NCI-H748 (cell line): ENCODE measurements at regions not wholly inside any gene's neighbourhood (a gene's known extent, or its start where the extent isn't known, plus 50 kb on each side); places are given as distances from the start of the nearest gene placed in this dataset.
A peak's percentile ranks its signal among the peaks of the same experiment; 100 is the strongest.

Experiments used
- DNase-seq: peaks from one replicate; lab custom pipeline; 2025; ENCODE audit not compliant: unreplicated experiment; lab: John Stamatoyannopoulos, UW

DNA sequence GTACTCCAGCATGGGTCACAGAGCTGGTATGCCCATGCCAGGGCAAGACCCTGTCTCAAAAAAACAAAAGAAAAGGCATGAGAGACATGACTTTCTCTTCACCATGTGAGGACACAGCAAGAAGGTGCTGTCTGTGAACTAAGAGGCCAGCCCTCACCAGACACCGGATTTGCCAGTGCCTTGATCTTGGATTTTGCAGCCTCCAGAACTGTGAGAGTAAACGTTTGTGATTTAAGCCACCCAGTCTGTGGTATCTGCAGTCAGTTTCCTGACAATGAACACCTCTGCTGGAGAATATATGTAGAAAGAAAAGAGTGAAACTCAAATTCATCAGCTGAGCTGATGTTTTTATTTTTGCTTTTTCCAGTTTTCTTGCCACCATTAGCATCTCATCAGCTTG, 166.3 kb upstream of the RAB4A start:
- no peak for DNase-seq

- no peak for DNase-seq
Observed at GRCh38 chr1:229105109-229105508, 165.8 kb upstream of the RAB4A start.

- DNase-seq: no peak
Observed at GRCh38 chr1:229105822-229106525, 164.9 kb upstream of the RAB4A start.

- no peak for DNase-seq
Observed at GRCh38 chr1:229106526-229107125, 164.3 kb upstream of the RAB4A start.

DNA sequence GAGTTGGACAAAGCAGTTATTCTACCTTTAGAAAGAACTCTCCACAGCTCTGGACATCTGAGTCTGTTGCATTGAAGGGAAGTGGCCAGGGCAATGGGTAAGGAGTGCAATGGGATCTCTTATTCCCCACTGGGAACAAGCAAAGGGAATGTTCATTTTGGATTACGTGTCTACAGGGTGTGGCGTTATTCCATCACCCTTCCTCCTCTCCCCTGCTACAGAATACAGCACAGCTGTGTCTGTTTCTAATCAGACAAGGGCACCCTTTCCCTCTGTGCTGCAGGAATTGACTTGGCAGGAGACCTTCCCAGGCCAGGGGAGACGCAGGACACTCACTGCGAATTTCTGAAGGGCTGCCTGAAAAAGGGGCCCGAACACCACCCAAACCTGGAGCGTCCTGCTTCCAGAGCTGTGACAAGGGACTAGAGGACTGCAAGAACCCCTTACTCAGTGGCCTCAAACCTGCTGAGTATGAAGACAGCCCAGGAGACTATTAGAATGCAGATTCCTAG, 163.6 kb upstream of the RAB4A start:
- no peak for DNase-seq

- DNase-seq: no peak
Observed at GRCh38 chr1:229107972-229108371, 162.9 kb upstream of the RAB4A start.

DNA sequence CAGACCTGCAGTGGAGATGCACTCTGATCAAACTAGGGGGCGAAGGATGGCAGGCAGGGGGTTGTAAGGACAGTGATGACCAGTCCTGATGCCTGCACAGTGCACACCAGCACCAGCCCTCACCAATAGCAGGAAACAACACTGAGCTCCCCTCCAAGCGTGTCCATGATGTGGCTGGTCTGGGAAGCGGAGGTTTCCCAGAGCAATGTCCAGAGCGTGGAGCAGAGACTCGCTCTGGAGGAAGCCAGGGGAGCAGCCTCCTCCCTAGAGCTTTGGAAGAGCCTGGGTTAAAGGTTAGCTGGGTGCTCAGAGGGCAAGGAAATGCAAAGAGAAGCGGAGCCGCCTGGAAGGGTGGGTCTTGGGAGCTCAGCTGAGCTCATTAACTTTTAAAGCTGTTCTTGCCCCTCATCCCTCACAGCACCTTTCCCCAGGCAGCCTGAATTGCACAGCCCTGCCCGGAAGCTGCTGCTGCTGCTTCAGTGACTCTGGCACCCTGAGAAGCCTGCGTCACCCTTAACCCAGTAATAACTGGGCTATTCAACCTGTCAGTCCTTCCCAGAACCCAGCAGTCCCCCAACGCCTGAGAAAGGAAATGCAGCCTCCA, 162.2 kb upstream of the RAB4A start:
- no peak for DNase-seq

DNA sequence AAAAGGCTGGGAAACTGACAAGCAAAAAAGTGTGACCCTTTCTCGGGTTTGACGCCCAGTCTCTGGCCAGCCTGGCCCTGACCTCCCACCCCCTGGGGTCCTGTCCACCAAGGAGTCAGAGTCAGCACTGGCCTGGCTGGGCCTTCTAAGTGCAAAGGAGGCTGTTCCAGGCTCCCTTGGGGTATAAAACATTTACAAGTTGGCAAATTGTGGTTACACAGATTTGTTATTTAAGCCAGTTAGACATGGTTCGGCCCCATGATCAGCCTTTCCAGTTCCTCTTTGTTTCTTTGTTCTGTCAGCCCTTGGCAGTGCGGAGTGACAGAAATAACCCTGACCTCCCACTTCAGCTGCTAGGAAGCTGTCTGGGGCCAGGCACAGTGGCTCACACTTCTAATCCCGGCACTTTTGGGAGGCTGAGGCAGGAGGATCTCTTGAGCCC, 161.6 kb upstream of the RAB4A start:
- DNase-seq: no peak

DNA sequence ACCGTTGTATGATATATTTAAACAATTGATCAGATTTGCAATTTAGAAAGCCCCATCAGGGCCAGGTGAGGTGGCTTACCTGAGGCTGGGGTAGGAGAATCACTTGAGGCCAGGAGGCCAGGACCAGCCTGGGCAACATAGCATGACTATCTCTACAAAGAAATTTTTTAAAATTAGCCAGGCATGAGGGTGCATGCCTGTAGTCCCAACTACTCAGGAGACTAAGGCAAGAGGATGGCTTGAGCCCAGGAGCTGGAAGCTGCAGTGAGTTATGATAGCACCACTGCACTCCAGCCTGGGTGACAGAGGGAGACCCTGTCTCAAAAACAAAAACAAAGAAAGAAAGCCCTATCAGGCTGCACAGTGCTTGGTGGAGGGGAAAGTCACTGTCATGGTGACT, 159.9 kb upstream of the RAB4A start:
- DNase-seq: no peak

GRCh38 chr1:229111703-229112319, 159.1 kb upstream of the RAB4A start:
- DNase-seq: no peak

DNA sequence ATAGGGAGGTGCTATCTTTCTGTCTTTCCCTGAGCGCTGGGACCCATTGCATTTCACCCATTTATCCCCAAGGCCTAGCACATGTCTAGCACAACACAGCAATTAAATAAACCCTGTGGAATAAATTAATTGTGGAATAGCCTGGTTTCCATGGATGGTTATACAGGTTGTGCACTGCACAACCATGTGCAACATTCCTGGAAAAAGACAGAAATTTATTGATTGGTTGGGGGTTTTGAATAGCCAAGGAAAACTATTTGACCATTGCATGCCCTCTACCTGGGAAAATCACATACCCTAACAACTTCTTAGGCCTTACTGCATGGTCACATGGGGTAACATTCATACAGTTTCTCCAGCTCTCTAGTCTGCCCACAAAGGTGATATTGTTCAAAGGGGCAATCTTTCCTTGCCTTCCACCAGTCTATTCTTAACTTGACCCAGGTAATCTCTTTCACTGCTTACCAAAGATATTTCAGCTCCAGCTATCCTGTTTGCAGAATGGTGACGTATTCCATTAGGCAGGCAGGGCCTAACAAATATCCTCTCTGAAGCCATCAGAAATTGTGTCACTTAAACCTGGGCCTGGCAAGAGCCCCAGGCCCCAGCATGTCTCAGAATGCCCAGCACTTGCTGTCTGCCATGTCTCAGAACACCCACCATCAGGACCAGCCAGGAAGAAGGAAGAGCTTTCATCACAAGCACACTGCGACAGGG, 157.9 kb upstream of the RAB4A start:
- no peak for DNase-seq

DNA sequence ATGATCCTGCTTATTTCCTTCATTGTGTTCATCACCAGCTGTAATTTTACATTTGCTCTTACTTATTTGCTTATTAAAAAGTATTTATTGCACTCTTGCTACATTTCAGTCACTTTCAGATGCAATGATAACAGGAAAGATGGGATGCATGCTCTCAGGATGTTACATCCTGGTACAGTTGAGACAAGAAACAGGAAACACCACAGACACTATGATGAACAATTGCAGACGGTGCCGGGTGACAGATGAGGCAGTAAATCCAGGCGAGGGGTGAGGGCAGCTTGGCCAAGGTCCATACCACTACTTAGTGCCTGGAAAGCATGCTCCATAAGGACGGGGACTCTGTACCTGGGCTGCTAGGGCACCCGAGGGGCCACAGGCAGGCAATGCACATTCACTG, 156.6 kb upstream of the RAB4A start:
- DNase-seq: no peak

DNA sequence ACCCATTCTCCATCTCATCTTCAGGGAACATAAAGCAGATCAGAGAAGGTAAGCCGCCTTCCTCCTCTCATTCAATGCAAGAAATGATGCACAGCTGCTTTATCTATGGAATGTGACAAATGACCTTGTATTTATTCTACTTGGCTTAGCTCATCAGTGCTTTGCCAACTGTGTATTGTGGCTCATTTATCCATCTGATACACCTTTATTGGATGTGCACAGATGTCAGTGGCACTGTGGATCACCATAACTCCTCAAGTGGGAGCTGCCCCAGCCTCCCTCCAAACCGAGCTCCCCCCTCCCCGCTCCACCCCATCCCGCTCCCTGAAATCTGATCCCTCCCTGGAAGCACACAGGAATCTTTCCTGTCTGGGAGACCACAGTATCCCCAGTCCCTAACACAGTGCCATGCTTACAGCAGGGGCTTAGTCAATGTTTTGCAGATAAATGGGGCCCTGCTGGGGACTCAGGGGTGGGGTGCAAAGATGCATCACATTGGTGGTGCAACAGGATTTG, 156.0 kb upstream of the RAB4A start:
- DNase-seq: no peak

DNA sequence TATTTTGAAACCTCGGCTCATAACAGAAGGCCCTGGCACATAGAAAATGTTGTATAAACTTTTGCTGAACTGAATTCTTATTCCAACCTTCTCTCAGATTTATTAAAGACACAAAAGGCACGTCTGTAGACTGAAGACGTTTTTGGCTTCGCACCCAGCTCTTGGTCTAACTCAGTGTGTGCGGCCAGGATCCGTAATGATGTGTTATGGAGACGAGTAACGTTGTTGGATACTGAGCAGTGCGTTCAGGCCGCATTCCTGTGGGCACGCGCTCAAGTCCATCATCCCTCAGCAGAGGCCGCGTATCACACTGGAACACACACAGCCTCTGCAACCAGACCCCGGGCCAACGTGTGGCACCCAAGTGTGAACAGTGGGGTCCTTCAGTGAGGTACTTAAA, 154.8 kb upstream of the RAB4A start:
- DNase-seq: no peak

GRCh38 chr1:229117664-229118300, 153.1 kb upstream of the RAB4A start:
- peak; percentile 33 for DNase-seq

DNA sequence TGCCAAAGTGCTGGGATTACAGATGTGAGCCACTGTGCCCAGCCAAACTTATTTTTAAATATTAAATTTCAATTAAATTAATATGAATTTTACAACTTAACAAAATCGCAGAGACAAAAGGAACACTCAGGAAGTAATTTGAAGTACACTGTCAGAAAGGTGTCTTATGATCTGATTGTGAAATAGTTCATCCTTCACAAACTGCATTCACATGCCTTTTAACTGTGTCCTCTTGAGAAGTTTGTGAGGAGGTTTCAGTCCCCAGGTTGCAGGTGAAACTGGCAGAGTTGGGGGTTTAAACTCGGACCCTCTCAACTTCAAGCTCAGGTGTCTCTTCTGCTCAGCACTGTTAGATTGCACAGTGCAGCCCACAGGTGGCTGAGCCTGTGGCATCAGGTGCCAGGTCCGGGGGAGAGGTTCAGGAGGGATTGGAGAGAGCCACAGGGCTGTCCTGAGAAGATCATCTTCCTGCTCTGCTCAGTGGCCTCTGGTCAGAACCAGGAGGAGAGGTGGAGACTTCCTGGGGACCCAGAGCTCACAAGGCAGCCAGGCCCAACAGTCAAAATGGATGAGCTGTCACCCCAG, 152.3 kb upstream of the RAB4A start:
- DNase-seq: no peak

DNA sequence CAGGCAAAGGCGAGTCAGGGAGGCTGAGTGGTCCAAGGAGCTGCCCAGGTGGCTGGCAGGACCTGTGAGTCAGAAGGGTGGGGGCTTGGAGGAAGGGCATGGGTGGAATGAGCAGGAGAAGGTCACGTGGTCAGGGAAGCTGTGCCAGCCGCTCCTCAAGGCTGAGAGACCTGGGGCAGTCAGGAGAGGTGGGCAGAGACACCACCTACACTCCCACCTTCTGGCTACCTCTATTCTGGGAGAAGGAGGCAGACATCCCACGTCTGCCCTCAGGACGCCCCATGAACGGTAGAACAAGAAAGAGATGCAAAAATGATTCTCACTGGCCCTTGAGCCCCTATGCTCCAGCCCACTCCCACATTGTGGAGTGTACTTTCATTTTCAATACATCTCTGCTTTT, 151.8 kb upstream of the RAB4A start:
- DNase-seq: no peak

DNA sequence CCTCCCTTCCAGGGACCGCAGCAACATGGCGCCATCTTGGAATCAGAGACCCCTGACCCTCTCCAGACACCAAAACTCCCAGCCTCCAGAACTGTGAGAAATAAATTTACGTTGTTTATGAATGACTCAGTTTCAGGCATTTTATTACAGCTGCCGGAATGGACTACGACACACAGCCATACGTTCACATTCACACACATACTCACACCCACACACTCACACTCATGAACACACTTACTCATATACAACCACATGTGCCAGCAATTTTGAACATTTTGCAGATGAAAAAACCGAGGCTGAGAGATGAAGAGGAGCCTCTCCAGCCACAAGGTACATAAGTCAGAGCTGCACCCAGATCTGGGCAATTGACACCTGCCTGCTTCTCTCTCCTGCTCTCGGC, 151.0 kb upstream of the RAB4A start:
- no peak for DNase-seq

DNA sequence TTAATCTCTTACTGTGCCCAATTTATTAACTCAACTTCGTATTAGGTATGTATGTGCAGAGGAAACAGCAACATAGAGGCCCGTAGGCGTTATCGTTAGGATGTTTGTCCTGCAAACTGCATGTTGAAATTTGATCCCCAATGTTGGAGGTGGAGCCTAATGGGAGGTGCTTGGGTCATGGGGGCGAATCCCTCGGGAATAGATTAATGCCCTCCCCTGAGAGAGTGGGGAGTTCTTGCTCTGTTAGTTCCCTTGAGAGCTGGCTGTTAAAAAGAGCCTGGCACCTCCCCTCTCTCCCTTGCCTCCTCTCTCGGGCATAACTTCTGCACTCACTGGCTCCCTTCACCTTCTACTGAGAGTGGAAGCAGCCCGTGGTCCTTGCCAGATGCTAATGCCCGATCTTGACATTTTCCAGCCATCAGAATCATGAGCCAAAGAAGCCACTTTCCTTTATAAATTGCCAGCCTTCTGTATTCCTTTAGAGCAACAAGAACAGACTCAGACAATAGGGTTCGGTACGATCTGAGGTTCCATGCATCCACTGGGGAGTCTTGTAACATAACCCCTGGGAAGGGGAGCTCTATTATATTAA, 149.0 kb upstream of the RAB4A start:
- DNase-seq: peak; percentile 14

DNA sequence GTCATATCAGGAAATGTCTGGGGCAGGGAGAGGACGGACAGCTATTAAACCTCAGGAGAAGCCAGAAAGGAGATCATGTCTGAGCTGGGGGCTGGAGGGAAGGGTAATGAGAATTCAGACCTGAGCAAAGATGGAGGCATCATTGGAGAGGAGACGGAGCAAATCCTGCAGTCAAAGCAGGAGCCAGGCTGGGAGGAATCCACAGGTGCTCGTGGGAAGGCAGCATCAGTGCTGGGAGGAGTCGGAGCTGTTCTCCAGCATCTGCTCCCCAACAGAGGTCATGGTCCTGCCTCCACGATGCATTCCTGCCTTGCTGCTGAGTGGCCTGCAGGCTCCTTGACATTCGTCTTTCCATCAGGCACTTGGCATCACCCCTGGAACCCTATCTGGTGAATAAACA, 148.3 kb upstream of the RAB4A start:
- no peak for DNase-seq
